ENCODE measurements at regions not wholly inside any gene's neighbourhood (a gene's known extent, or its start where the extent isn't known, plus 50 kb on each side); places are given as distances from the start of the nearest gene placed in this dataset.

DNA sequence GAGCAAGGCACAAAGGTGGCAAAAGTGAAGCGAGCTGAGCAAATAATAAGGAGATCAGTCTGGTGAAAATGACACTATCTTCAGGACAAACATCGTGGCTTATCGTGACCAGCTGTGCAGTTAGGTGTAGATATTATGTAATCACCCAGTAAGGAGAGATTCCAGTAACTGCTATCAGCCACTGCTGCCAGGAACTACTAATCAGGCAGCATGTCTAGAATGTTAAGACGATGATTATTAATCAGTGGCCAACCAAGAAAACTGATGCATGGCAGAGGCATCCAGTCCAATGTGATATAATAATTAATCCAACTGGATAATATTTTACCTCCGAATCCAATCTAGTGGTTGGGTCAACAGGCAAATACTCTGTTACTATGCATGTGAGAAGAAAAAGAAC is 252.7 kb upstream of the ZPLD1 start:
- TF ChIP-seq, protein P1, sequence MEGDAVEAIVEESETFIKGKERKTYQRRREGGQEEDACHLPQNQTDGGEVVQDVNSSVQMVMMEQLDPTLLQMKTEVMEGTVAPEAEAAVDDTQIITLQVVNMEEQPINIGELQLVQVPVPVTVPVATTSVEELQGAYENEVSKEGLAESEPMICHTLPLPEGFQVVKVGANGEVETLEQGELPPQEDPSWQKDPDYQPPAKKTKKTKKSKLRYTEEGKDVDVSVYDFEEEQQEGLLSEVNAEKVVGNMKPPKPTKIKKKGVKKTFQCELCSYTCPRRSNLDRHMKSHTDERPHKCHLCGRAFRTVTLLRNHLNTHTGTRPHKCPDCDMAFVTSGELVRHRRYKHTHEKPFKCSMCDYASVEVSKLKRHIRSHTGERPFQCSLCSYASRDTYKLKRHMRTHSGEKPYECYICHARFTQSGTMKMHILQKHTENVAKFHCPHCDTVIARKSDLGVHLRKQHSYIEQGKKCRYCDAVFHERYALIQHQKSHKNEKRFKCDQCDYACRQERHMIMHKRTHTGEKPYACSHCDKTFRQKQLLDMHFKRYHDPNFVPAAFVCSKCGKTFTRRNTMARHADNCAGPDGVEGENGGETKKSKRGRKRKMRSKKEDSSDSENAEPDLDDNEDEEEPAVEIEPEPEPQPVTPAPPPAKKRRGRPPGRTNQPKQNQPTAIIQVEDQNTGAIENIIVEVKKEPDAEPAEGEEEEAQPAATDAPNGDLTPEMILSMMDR (IDR thresholded peaks at IDR 0.05; ENCODE audit: borderline replicate concordance, extremely low read depth, low read length, poor library complexity, severe bottlenecking), result no peak
- TF ChIP-seq EZH2 (IDR thresholded peaks at IDR 0.05; ENCODE audit: borderline replicate concordance, low read depth, low read length, severe bottlenecking), result no peak

Measured in DND-41 (cell line).